NT2/D1 (cell line): ENCODE measurements at regions not wholly inside any gene's neighbourhood (a gene's known extent, or its start where the extent isn't known, plus 50 kb on each side); places are given as distances from the start of the nearest gene placed in this dataset.

Source experiments
- SUZ12 ChIP-seq: IDR thresholded peaks from 2 replicates; pipeline ENCODE4 v1.6.1; 2011; ENCODE audit not compliant: insufficient read length, insufficient read depth; ENCODE audit errors: extremely low read depth
- YY1 ChIP-seq: IDR thresholded peaks from 2 replicates; pipeline ENCODE4 v1.6.1; 2011; ENCODE audit not compliant: insufficient read length, insufficient read depth
- ZNF274 ChIP-seq: IDR thresholded peaks from 2 replicates; pipeline ENCODE4 v1.6.1; 2011; ENCODE audit warnings: mild to moderate bottlenecking, low read depth, low read length

- TF ChIP-seq YY1 (no peak), ZNF274 (no peak), SUZ12 (no peak)
Measured at GRCh38 chr14:92259613-92260357, 63.2 kb upstream of the SLC24A4 start.
